Gastrocnemius medialis (tissue), 4 donors: ENCODE measurements at regions not wholly inside any gene's neighbourhood (a gene's known extent, or its start where the extent isn't known, plus 50 kb on each side); places are given as distances from the start of the nearest gene placed in this dataset.

ENCODE experiments used
- ATAC-seq, 2 donors: fragments of 150-250 bp; one replicate each; pipeline ENCODE4 v1.9.1; 2016
- DNase-seq, 2 donors: peaks; one replicate each; pipeline ENCODE4 v3.0.0-alpha.2; 2019
- H3K27ac ChIP-seq, 4 donors: fragments of 200-600 bp; sonication (generic); 1 replicate in 1 of 4; 2 replicates in 3 of 4; pipeline ENCODE4 v1.5.1; 2016 to 2018; ENCODE audit warnings: mild to moderate bottlenecking in 2 of 4, moderate library complexity in 1 of 4
- H3K27me3 ChIP-seq, 3 donors: fragments of 200-600 bp; sonication (generic) in 2 of 3; 1 replicate in 1 of 3; 2 replicates in 2 of 3; pipeline versions ENCODE4 v1.5.1 to v1.6.0; 2016 to 2019; ENCODE audit warnings: mild to moderate bottlenecking in 1 of 3, moderate library complexity in 1 of 3
- H3K36me3 ChIP-seq, 2 donors: fragments of 200-600 bp; sonication (generic) in 1 of 2; one replicate each; pipeline ENCODE4 v1.5.1; 2017 to 2018
- H3K4me1 ChIP-seq, 2 donors: fragments of 200-600 bp; sonication (generic) in 1 of 2; one replicate each; pipeline ENCODE4 v1.5.1; 2016 to 2017; ENCODE audit warnings: mild to moderate bottlenecking in 2 of 2
- H3K4me3 ChIP-seq, 4 donors: fragments of 200-600 bp; sonication (generic) in 3 of 4; 1 replicate in 1 of 4; 2 replicates in 3 of 4; pipeline ENCODE4 v1.5.1; 2016 to 2019; ENCODE audit warnings: mild to moderate bottlenecking in 2 of 4
- H3K9me3 ChIP-seq, 3 donors: fragments of 200-600 bp; sonication (generic) in 2 of 3; 1 replicate in 1 of 3; 2 replicates in 2 of 3; pipeline ENCODE4 v1.5.1; 2016 to 2019
- POLR2A ChIP-seq, 2 donors: fragments of 450-650 bp; IDR thresholded peaks; one replicate each; pipeline ENCODE4 v1.6.1; 2017; ENCODE audit warnings: antibody characterized with exemption in 2 of 2, mild to moderate bottlenecking in 2 of 2, moderate library complexity in 2 of 2
- in situ Hi-C, 4 donors: fragments of 200-750 bp; cut with MboI; loops; one replicate each; pipeline versions ENCODE4 v1.15.0 to v1.8.0; 2017; ENCODE audit warnings: low sequenced_read_pairs in 4 of 4
- intact Hi-C: fragments of 100-400 bp; cut with DNase I; formaldehyde crosslinking; loops from one replicate; pipeline ENCODE4 v1.15.1; 2023; ENCODE audit warnings: low total_unique reads
- TF ChIP-seq, protein P1 (sequence below), 5 experiments: fragments of 450-650 bp in 3 of 5; fragments of 200-600 bp in 2 of 5; sonication (generic) in 2 of 5; IDR thresholded peaks in 4 of 5; conservative IDR thresholded peaks in 1 of 5; 1 replicate in 4 of 5; 2 replicates in 1 of 5; pipeline ENCODE4 v1.5.1; 2016 to 2019; ENCODE audit warnings: antibody characterized with exemption in 5 of 5, mild to moderate bottlenecking in 3 of 5, moderate library complexity in 3 of 5

DNA sequence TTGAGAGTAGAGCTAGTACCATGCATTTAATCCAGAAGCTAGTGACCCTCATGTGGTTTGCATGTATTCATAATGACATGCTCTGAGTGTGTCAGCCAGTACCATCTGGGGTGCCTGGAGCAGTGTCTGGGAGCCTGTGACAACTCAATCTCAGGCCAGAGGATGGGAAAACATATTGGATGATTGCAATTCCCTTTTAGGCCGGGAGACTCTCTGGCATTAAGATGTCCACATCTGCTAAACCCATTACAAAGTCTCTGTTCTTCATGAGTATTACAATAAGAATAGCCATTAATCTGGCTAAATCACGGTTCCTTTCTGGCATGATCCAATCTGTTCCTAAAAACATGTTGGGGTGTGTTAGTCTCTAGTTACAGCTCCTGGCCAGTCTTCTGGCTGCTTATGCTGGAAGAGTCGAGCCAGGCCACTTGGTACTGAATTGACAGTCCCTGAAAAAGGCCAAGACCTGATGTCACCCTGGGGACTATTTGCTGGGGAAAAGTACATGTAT is 475.7 kb downstream of the ENC1 start:
- TF ChIP-seq POLR2A (IDR thresholded peaks at IDR 0.05), result no peak
- TF ChIP-seq, protein P1, sequence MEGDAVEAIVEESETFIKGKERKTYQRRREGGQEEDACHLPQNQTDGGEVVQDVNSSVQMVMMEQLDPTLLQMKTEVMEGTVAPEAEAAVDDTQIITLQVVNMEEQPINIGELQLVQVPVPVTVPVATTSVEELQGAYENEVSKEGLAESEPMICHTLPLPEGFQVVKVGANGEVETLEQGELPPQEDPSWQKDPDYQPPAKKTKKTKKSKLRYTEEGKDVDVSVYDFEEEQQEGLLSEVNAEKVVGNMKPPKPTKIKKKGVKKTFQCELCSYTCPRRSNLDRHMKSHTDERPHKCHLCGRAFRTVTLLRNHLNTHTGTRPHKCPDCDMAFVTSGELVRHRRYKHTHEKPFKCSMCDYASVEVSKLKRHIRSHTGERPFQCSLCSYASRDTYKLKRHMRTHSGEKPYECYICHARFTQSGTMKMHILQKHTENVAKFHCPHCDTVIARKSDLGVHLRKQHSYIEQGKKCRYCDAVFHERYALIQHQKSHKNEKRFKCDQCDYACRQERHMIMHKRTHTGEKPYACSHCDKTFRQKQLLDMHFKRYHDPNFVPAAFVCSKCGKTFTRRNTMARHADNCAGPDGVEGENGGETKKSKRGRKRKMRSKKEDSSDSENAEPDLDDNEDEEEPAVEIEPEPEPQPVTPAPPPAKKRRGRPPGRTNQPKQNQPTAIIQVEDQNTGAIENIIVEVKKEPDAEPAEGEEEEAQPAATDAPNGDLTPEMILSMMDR (IDR thresholded peaks at IDR 0.05 in 4 of 5, conservative IDR thresholded peaks at IDR 0.05 in 1 of 5), result no peak
- peaks cover 20% of the 10 kb centered on the region in 2 donors for H3K4me1 ChIP-seq
- intact Hi-C loops, result no loop called here
- no peak overlapping the region for H3K4me3 ChIP-seq
- ATAC-seq (peak; percentile 88 to 91), DNase-seq (peak; percentile 46 to 57)
- in situ Hi-C loops, result no loop called here
- no peaks in the 10 kb centered on the region for H3K27me3 ChIP-seq
- H3K36me3 ChIP-seq, result no peaks in the 10 kb centered on the region
- H3K27ac ChIP-seq, result peak overlapping the region in 2 of 4 donors; percentile 2 to 38
- H3K9me3 ChIP-seq, result no peaks in the 10 kb centered on the region

DNA sequence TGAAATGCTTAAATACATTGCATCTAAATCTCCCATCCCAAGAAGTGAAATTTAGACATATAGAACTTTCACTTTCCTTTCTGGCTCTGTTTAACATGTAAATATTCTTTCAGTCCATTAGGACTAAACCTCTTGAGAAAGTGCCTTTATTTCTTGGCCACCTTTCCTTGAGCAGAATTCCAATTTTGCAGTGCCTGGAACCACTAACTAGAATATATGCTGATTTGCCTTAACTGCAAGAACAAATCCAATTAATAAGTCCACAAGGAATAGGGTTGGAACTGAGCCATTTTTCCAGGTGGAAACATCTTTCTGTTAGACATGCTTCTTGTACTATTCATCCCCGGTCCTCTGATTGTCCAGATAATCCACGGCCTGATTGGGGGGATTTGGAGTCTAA is 478.0 kb downstream of the ENC1 start:
- in situ Hi-C loops (no loop called here), intact Hi-C loops (no loop called here)
- no peaks in the 10 kb centered on the region for H3K9me3 ChIP-seq

DNA sequence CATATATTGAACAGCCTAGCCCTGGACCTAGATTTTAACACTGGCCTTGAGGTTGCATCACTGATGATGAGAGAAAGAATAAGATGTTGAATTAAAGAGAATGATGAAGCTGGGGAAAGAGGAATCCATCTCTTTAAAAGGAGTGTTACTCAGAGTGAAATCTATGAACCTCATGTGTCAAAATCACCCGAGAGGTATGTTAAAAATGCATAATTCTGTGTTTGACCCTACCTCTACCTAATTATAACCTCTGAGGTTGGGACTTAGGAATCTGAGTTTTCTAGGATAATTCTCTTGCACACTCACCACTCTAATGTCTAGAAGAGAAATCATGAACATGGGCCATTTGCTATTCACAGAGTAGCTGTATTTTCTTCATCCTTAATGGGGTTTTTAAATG is 479.4 kb downstream of the ENC1 start:
- in situ Hi-C loops, result no loop called here
- intact Hi-C loops, result no loop called here
- no peak for TF ChIP-seq POLR2A (IDR thresholded peaks at IDR 0.05)
- TF ChIP-seq, protein P1 (IDR thresholded peaks at IDR 0.05 in 4 of 5, conservative IDR thresholded peaks at IDR 0.05 in 1 of 5), result no peak
- Histone ChIP-seq H3K4me1 (peaks cover 18 to 20% of the 10 kb centered on the region in 2 donors), H3K9me3 (no peaks in the 10 kb centered on the region), H3K27ac (no peak overlapping the region), H3K4me3 (no peak overlapping the region), H3K27me3 (no peaks in the 10 kb centered on the region), H3K36me3 (no peaks in the 10 kb centered on the region)
- DNase-seq, result no peak
- ATAC-seq, result no peak

More for the DNA sequence above, 478.0 kb downstream of the ENC1 start:
- Histone ChIP-seq H3K27ac (no peak overlapping the region), H3K27me3 (no peaks in the 10 kb centered on the region), H3K36me3 (no peaks in the 10 kb centered on the region), H3K4me1 (peaks cover 20% of the 10 kb centered on the region in 2 donors), H3K4me3 (no peak overlapping the region)
- no peak for DNase-seq
- ATAC-seq, result no peak
- TF ChIP-seq, protein P1 (IDR thresholded peaks at IDR 0.05 in 4 of 5, conservative IDR thresholded peaks at IDR 0.05 in 1 of 5), result no peak
- TF ChIP-seq POLR2A (IDR thresholded peaks at IDR 0.05), result no peak

DNA sequence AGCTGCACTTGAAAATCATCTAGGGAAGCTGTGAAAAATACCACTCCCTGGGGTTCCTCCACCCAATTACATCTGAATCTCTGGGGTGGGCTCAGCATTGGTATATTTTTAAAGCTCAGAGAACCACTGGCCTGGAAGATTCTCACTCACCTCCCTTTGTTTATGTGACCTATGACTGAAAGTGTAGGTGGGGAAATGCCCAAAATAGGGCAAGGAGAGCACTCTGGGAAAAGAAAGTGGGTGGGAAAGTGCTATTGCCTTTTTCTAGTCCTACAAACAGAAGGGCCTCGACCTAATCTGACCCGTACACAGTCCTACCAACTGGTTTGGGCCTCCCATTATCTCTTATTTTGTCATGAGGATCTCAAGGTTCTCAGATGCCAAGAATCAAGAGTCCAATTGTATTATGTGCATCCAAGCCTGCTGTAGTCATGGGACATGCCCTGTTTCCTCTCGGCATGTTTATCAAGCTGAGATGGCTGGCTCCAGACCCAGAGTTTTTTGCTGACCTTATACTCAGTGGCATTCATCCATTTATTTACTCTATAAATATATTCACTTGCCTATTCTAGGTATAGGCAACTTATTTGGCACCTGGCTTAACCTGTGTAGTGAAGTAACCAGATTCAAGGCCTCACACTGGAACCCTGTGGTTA is 483.7 kb downstream of the ENC1 start:
- intact Hi-C loops, result no loop called here
- H3K36me3 ChIP-seq, result no peaks in the 10 kb centered on the region

More for the DNA sequence above, 483.7 kb downstream of the ENC1 start:
- TF ChIP-seq, protein P1 (IDR thresholded peaks at IDR 0.05 in 4 of 5, conservative IDR thresholded peaks at IDR 0.05 in 1 of 5), result no peak
- no peak for TF ChIP-seq POLR2A (IDR thresholded peaks at IDR 0.05)
- Histone ChIP-seq H3K4me1 (no peaks in the 10 kb centered on the region), H3K9me3 (no peaks in the 10 kb centered on the region), H3K27me3 (no peaks in the 10 kb centered on the region), H3K4me3 (no peak overlapping the region), H3K27ac (no peak overlapping the region)
- no peak for ATAC-seq
- DNase-seq, result no peak
- in situ Hi-C loops, result no loop called here
